ENCODE measurements at regions not wholly inside any gene's neighbourhood (a gene's known extent, or its start where the extent isn't known, plus 50 kb on each side); places are given as distances from the start of the nearest gene placed in this dataset.

- TF ChIP-seq CTCF (IDR thresholded peaks at IDR 0.05 in 8 of 11, conservative IDR thresholded peaks at IDR 0.05 in 3 of 11) (no peak), POLR2AphosphoS5 (IDR thresholded peaks at IDR 0.05) (no peak), POLR2A (IDR thresholded peaks at IDR 0.05) (no peak)
Measured at GRCh38 chr4:144818136-144818535, 172.2 kb downstream of the HHIP start.

All from spleen (tissue), 7 donors.